ENCODE measurements at regions not wholly inside any gene's neighbourhood (a gene's known extent, or its start where the extent isn't known, plus 50 kb on each side); places are given as distances from the start of the nearest gene placed in this dataset.
A peak's percentile ranks its signal among the peaks of the same experiment; 100 is the strongest.

DNA sequence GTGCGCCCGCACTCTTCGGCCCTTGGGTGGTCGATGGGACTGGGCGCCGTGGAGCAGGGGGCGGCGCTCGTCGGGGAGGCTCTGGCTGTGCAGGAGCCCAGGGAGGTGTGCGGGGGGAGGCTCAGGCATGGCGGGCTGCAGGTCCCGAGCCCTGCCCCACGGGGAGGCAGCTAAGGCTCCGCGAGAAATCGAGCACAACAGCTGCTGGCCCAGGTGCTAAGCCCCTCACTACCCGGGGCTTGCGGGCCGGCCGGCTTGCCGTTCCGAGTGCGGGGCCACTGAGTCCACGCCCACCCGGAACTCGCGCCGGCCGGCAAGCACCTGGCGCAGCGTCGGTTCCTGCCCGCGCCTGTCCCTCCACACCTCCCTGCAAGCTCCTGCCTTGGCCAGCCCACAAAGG is 462.3 kb upstream of the JARID2 start:
- DNase-seq: no peak

DNA sequence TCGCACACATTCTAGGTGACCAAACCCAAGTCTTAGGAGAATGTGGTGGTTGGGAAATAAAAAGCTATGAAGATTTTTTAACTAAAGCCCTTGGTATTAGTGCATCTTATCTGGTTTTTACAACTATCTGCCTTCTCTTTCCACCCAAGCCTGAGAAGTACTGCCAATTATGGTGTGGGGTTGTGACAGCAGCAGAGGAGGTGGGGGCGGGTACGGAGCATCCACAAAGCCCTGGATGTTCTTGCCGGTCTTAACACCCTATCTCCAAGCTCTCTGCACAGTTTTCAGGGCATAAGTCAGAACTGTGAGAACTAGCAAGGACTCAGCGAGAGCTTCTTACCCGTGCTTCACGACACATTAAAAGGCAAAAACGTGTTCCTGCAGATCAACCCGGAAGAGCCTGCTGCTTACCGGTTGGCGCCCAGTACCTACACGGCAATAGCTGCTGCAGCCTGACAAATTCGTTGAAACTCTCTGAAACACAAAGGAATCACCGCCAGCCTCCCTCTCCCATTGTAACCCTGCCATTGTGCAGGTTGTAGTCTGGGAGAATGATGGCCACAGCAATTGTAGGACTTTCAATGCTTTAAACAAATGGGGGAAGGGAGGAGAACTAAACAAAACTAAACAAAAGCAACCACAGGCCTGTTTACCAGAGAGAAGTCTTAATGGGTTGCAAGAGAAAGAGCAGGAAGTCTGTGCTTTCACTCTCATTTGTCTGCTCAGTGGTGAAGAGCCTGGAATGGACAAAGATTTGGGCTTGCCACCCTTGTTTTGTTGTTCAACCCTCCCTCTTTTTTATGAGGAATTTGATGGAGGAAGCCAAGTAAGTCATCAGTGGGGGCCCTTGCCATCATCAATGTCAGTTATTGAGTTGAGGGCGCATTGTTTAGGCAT is 461.0 kb upstream of the JARID2 start:
- peak; percentile 77 for DNase-seq

DNA sequence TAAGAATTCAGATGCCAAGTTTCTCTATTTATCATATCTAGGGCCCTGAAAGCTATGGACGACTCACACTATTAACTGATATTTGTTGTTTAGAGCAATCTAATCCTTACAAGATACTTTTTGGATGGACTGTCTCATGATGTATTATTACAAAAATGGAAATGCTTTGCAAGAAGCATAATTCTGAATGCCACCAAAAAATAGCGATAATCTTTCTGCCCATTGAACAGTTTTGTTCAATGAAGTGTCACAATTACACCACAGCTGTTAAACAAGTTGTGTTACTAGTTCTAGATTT is 460.4 kb upstream of the JARID2 start:
- no peak for DNase-seq

DNA sequence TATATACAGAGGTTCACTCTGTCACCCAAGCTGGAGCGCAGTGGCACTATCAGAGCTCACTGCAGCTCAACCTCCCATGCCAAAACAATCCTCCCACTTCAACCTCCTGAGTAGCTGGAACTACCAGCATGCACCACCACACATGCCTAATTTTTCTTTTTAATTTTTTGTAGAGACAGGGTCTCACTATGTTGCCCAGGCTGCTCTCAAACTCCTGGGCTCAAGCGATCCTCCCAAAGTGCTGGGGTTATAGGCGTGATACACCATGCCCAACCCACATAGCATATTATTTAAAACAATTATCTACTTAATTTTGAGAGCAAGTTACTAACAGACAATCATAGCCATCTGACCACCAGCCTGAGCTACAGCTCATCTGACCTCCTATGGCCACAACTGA is 459.9 kb upstream of the JARID2 start:
- no peak for DNase-seq

DNA sequence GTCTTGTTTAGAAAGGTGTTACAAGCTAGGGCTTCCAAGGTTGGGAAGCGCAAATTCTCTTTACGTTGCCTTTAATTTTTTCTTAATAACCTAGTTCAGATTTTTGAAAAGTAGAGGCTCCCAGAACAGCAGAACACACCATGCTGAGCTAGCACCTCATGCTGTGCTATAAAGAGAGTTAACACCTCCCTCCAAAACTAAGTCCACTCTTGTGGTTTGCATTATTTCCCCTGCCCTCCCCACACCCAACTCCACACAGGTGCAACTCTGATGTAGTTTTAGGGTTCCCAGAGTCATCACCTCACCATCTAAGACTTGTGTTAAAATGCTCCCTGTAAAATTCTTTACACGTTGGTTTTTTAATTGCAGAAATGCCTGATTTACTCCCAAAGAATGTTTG is 459.4 kb upstream of the JARID2 start:
- no peak for DNase-seq

DNA sequence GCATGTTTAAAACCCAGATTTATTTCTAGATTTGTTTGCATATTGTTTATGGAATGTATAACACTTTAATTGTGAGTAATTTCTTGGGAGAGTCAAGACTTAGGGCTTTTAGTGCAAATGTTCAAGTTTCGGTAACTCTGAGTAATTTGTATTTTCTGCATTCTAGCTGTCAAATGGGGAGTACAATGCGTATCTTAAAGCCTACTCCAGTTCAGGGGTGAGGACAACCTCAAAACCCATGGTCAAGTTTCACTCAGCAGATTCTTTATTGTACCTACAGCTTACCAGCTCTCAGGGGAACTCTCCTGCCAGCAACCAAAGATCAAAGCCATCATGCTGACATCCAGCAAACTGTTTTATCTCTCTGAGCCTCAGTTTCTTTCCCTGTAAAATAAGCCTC is 458.6 kb upstream of the JARID2 start:
- no peak for DNase-seq

DNA sequence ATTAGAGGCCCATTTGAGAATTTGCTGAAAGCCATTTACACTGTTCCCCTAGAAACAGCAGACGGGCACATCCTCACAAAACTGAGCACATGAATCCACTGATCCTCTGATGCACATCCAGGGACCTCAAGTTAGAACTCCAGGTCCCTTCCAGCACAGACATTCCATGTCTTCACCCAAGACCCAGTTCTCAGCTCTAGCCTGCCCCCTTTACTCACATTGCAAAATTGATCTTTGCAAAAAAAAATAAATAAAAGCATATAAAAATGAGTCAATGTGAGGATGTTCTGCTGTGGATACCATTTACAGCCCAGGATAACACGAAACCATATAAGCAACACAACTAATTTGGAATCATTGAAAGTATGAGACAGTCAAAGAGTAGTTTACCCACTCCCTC is 458.2 kb upstream of the JARID2 start:
- DNase-seq: no peak

DNA sequence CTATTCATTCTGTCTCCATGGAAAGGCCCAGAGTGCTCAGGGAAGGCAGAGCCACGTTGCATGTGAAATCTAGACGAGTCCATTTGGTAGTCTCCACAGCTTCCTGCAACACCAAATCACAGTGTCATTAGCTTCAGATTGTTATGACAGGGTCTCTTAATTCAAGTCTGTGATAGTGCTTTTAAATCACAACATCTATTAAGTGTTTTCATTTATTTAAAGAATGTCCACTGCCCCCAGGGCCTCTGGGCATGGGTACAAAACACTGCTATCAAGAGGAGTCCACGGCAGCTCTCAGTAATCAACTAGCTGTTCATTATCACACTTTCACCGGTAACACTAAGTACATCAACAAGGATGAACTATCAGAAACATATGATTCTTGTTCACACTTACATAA is 455.9 kb upstream of the JARID2 start:
- no peak for DNase-seq

DNA sequence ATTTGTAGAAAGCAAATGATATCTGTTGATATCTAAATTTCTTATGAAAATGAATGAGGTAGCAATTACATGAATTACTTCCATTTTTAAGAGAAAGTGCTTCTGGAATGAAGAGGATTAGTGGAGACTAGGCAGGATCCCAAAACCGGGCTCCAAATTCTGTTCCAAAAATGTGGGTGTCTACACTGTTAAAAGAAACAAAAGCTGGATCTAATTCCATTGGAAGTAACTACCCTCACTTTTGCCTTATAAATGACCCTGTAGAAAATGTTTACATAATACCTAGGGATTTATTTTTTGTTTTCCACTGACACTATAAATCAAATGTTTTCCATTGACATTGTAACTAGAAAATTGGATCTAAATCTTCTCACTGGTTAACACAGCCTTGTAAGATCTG is 454.9 kb upstream of the JARID2 start:
- no peak for DNase-seq

DNA sequence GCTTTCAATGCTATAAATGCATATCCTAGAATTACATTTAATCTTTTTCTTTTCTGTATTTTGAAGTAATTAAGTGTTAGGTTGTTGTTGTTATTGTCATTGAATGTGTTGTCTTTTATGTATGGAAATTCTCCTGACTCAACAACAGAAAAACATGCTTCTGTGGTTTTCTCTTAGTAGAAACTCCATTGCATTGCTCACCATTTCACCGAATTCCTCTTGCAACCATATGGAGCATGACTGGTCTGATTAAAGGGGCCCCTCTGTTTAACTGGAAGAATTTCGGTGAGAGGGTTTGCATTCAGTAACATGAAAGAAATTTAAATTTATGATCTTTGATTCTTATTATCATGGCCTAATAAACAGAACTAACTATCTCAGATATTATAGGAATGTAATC is 454.3 kb upstream of the JARID2 start:
- no peak for DNase-seq

DNA sequence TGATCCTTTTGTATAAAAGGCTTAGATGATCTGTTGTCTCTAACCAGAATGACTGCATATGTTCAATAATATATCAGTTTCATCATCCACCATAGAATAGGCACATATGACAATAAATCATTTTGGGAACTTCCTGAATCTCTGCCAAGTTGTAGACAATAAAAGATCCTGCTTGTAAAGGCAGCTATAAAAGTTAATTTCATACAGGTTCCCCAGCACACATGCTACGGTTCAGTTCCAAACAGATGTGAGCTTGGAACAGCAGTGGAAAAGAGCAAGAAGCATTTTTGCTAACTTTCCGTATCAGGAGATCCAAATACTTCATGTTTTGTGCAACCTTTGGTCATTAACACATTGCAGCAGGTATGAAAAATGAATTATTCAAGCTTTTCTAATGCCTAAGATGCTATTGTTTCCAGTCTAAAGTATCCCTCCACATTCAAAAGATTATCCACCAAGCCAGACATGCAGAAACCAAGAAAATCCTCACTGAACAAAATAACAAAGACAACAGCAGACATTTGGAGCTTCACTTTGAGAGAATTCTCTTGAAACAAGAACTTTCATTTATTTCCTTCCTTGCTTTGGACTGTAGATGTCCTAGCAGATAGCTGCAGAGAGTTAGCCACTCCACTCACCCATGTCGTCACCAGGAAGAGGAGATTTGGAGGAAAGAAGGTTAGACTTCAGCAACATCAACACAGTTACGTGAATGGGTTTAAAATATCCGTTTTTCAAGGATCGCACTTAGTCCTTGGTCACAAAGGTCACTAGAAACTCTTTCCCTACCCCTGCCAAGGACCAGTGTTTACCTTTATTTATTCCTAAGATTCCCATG is 453.5 kb upstream of the JARID2 start:
- no peak for DNase-seq

DNA sequence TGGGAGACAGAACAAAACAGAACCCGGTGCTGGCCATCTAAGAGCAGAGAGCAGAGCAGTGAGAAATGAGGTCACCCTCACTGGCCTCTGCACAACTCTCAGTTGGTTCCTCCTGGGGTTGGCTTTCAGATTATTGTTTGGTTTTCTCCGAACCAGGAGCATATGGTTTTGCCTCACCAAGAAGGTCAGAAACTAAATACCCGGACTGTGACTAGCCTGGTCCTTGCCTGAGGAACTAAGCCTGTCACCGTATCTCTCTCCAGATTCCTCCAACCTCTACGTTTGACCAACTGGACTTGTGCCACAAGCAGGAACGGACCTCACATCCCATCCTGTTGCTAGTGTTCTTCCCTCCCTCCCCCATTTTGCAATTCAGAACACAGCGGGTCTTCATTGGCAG is 450.4 kb upstream of the JARID2 start:
- DNase-seq: no peak

DNA sequence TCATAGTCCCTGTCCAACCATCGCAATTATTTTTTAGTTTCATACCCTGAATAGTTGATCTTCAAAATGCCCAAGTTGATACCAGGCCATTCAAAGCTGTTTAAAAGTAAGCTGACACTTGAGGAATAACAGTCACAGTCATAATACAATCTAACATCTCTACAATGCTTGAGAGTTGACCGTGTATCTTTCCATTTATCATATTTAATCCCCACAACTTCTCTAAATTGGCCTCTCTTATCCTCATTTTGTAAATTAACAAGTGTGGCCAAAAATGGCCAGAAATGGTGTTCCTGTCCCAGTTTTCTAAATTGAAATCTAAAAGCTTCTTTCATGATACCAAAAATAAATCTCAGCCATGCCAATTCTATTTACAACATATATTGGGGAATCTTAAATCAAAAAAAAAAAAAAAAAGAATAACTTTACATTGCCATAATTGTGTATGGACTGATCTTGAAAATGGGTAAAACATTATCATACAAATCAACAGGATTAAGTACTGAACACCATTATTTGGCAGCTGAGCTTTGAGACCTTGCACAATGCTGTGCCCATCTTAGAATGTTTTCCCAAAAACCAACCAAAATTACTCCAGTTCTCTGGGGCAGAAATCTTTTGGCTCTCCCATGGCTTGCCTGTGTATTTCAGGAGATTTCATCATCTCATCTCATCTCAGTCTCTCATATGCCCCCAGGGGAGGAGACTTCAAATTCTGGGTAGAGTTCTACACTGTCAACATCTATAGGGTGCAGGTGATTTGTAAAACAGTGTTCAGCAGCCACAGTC is 448.7 kb upstream of the JARID2 start:
- DNase-seq: no peak

DNA sequence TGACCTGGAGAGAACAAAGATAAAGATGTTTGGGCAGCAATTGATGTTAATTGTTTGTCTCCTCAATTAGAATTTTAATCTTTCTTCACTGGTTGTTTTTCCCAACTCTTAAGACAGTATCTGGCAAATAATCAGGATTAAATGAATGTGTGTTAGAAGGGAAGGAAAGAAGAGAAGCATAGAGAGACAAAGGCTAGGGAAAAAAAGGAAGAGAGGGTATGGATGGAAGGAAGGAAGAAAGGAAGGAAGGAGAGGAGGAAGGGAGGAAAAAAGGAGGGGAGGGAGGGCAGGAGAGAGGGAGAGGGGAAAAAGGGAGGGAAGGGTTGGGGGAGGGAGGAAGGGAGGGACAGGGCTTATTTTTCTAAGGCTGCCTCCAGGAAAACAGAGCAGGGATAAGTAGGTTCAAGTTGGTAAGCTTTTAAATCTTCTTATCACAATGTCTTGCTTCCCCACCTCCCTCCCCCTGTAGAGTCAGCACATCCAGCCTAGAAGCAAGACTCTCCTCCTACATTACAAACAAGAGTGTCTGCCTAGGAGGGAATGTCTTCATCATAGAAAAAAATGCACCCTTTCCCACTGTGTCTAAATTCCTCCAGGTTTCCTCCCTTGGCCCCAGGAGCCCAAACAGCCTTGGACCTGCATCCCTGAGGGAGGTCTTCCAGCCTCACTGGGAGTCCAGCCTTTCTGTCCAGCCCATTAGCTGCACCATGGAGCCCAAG is 447.8 kb upstream of the JARID2 start:
- DNase-seq: no peak

DNA sequence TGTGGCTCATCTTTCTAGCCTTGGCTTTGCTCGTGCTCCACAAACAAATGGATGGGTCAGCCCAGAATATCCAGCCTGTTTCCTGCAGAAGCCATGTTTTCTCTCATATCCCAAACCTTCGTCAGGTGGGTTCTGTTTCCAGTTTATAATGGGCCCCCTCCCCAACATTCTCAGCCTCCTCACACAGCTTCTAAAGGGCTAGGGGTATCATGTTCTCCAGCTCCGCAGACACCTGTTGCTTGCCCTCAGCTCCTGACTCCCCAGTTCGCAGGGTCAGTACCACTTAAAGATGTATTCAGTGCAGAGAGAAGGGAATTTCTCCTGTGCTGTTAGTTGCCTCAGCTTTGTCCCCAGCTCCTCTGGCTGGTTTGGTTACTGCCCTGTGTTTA is 447.3 kb upstream of the JARID2 start:
- no peak for DNase-seq

DNA sequence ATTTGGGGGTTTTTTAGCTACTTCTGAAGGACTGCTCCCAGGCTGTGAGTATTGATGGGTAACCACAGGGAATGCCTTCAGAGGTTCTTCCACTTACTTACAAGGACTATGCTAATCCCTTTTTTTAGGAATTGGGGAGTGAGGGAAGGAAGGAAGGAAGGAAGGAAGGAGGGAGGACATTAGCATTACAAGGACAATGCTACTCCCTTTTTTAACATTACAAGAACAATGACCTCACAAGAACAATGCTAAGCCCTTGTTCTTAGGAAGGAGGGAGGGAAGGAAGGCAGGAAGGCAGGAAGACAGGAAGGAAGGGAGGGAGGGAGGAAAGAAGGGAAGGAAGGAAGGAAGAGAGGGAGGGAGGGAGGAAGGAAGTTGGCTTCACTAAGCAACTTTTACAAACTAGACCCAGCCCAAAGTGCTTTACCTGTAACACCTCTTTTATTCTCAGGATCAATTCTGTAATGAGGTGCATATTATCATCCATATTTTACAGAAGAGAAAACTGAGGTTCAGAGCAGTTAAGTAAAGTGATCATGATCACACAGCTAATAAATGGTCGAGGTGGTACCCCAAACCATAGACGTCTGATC is 446.8 kb upstream of the JARID2 start:
- no peak for DNase-seq

DNA sequence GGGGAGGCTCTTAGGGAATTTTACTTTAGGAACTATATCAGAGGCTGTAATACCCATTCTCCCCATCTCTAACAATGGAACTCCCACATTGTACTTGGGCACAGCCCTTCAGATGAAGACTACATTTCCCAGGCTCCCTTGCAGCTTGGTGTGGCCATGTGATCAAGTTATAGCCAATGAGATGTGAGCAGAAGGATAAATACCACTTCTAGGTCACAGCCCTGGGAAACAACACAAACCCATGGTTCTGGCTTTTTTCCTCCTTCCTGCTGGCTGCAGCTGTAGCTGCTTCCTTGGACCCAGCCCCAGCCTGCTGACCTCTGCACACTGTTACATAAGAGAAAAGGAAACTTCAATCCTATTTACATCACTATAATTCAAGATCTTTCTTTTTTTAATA is 445.9 kb upstream of the JARID2 start:
- no peak for DNase-seq

DNA sequence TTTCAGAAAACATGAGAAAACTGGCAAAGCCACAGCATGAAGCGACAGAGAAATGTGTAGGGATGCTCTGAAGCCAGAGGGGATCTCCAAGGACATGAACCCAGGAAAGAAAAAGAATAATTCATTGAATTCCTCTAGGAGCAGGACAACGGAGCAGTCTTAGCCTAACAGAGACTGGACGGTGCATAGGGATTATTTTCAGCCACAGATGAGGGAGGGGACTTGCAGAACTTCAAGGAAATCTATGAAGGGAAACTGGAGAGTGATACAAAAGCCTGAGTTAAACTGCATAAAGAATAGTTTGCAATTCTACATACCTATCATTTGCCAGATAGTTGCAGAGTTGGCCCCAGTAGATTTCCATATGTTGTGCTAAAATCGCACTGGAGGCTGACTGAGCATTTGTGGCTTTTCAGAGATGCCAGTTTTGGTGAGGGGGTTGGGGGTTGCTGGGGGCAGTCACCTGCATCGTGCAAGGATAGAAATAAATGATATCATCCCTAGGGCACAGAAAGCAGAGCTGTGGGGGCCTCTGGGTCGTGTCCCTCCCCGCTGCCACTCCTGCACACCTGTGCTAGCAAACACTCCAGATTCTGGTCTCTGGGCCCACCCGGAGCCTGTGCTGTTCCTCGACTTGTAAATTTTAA is 443.2 kb upstream of the JARID2 start:
- no peak for DNase-seq

DNA sequence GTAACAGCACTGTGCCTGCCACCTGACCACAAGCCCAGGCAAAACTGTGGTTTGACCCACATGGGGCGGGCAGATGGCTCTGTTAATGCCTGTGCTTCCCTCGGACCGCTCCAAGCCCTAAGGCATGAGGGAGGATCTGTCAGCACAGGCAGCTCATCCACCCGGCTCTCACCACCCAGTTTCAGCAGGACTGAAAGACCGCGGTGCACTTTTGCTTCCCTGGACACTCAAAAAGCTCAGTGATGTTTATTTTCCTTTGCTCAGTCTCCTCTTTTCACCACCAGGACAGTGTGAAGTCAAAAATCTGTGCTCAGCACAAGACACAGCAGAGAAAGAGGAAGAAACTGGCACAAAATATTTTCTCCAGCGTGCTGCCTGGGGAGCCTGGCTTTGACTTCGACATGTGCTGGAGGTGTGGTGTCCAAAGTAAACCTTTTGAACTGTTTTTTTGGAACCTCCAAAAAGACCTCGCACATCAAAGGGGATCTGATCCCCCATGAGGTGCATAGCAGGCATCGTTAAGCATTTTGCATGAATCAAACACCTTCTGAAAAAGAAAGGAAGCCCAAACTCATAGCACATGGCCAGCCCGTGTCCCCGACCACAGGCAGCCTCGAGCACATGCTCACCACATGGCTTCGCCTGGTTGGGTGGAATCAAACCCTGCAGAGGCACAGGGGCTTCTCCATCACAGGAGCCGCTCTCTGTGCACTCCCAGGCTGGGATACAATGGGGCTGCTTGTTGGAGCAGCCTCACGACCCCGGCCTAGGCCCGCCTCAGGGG is 441.7 kb upstream of the JARID2 start:
- no peak for DNase-seq

DNA sequence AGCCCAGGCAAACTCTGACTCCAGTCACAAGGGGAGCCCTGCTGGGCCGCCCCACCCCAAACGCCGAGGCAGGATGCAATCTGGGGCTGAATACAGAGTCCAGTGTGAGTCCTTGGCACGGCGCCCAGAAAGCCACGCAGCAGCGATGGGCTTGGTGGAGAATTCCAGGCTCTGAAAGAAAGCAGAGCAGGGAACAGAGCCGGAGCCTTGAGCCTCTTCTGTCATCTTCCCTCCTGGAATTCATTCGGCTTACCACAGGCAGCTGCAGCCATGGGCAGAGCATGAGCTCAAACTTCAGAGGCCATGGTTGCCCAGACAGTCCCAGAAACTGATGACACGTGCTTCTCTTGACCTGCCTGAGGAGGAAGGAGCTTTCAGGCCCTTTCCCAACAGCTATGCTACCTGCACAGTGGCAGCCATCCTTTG is 441.1 kb upstream of the JARID2 start:
- no peak for DNase-seq

DNA sequence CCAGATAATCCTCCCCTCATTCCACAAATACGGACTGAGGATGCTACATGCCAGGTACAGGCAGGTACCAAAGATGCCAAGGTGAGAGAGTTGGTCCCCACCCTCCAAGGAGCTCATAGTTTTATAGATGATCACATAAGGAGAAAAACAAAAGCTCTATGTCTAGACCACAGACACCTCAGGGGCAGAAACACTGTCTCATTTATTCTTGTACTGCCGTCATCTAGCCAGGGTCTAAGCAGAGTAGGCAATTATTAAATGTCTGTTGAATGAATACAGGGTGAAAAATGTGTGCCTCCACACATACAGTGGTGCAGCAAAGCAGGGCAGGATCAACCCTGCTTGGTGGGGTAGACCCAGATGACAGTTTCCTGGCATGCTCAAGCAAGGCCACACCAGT is 439.8 kb upstream of the JARID2 start:
- no peak for DNase-seq

Measured in NCI-H2107 (cell line).